ENCODE measurements at regions not wholly inside any gene's neighbourhood (a gene's known extent, or its start where the extent isn't known, plus 50 kb on each side); places are given as distances from the start of the nearest gene placed in this dataset.

GRCh38 chr14:101501858-101502615 lies 59.3 kb upstream of the DIO3 start:
- intact Hi-C loops (cut with DNase I), result no loop called here
- no peaks in the 10 kb centered on the region for H3K9me3 ChIP-seq
- no peak overlapping the region for H3K27ac ChIP-seq
- H3K36me3 ChIP-seq, result no peaks in the 10 kb centered on the region
- H3K4me1 ChIP-seq, result no peaks in the 10 kb centered on the region
- no peak overlapping the region for H3K4me3 ChIP-seq
- TF ChIP-seq CTCF (IDR thresholded peaks at IDR 0.05), result no peak
- H3K9ac ChIP-seq (ENCODE audit: low read depth in 2 of 2, low read length in 2 of 2), result no peak overlapping the region
- no peak for DNase-seq
- H3K27me3 ChIP-seq, result no peaks in the 10 kb centered on the region

- H3K9ac ChIP-seq (ENCODE audit: low read depth in 2 of 2, low read length in 2 of 2), result no peak overlapping the region
- TF ChIP-seq CTCF (IDR thresholded peaks at IDR 0.05), result no peak
- no peaks in the 10 kb centered on the region for H3K9me3 ChIP-seq
- H3K27me3 ChIP-seq, result no peaks in the 10 kb centered on the region
- H3K4me3 ChIP-seq, result no peak overlapping the region
- no peaks in the 10 kb centered on the region for H3K36me3 ChIP-seq
- DNase-seq, result no peak
- no peak overlapping the region for H3K27ac ChIP-seq
- no peaks in the 10 kb centered on the region for H3K4me1 ChIP-seq
- intact Hi-C loops (cut with DNase I), result no loop called here
Observed at GRCh38 chr14:101502761-101503392, 58.4 kb upstream of the DIO3 start.

GRCh38 chr14:101503431-101504095 lies 57.7 kb upstream of the DIO3 start:
- intact Hi-C loops (cut with DNase I), result no loop called here
- Histone ChIP-seq H3K4me1 (no peaks in the 10 kb centered on the region), H3K4me3 (no peak overlapping the region), H3K27me3 (no peaks in the 10 kb centered on the region), H3K9ac (ENCODE audit: low read depth in 2 of 2, low read length in 2 of 2) (no peak overlapping the region), H3K36me3 (no peaks in the 10 kb centered on the region), H3K27ac (no peak overlapping the region), H3K9me3 (no peaks in the 10 kb centered on the region)
- DNase-seq, result no peak
- TF ChIP-seq CTCF (IDR thresholded peaks at IDR 0.05), result no peak

GRCh38 chr14:101504096-101504948 lies 57.0 kb upstream of the DIO3 start:
- Histone ChIP-seq H3K4me3 (no peak overlapping the region), H3K9me3 (no peaks in the 10 kb centered on the region), H3K27ac (no peak overlapping the region), H3K9ac (ENCODE audit: low read depth in 2 of 2, low read length in 2 of 2) (no peak overlapping the region), H3K36me3 (no peaks in the 10 kb centered on the region), H3K27me3 (no peaks in the 10 kb centered on the region), H3K4me1 (no peaks in the 10 kb centered on the region)
- DNase-seq, result no peak
- no peak for TF ChIP-seq CTCF (IDR thresholded peaks at IDR 0.05)
- intact Hi-C loops (cut with DNase I), result no loop called here

Measured in colonic mucosa (tissue), 4 donors.